Activated T-helper 1 cell treated with Interleukin-2 at 50 U/mL for 16 hours (primary cell): ENCODE measurements at regions not wholly inside any gene's neighbourhood (a gene's known extent, or its start where the extent isn't known, plus 50 kb on each side); places are given as distances from the start of the nearest gene placed in this dataset.

Experiments
- DNase-seq: peaks from one replicate; pipeline ENCODE4 v3.0.0-alpha.2; 2020; ENCODE audit warnings: low read depth

GRCh38 chr2:194257095-194257494 lies 1399.9 kb upstream of the SLC39A10 start:
- no peak for DNase-seq

- DNase-seq: no peak
These were observed 1403.3 kb upstream of the SLC39A10 start for GRCh38 chr2:194253528-194254259.

GRCh38 chr2:194252127-194252526 lies 1404.9 kb upstream of the SLC39A10 start:
- DNase-seq: no peak

- no peak for DNase-seq
These were observed 1424.4 kb upstream of the SLC39A10 start for GRCh38 chr2:194232600-194232999.

GRCh38 chr2:194223218-194223617 lies 1433.8 kb upstream of the SLC39A10 start:
- DNase-seq: no peak

GRCh38 chr2:194214192-194214591 lies 1442.8 kb upstream of the SLC39A10 start:
- no peak for DNase-seq

- no peak for DNase-seq
These were observed 1451.3 kb upstream of the SLC39A10 start for GRCh38 chr2:194205568-194206227.

GRCh38 chr2:194203898-194204297 lies 1453.1 kb upstream of the SLC39A10 start:
- no peak for DNase-seq

GRCh38 chr2:194182888-194183287 lies 1474.1 kb upstream of the SLC39A10 start:
- no peak for DNase-seq

- DNase-seq: no peak
These were observed 1480.9 kb upstream of the SLC39A10 start for GRCh38 chr2:194176134-194176533.

- no peak for DNase-seq
These were observed 1490.2 kb upstream of the SLC39A10 start for GRCh38 chr2:194166818-194167217.

- no peak for DNase-seq
These were observed 1501.6 kb upstream of the SLC39A10 start for GRCh38 chr2:194155431-194155830.

- DNase-seq: no peak
These were observed 1505.8 kb upstream of the SLC39A10 start for GRCh38 chr2:194151231-194151630.

- DNase-seq: no peak
These were observed 1521.6 kb upstream of the SLC39A10 start for GRCh38 chr2:194135463-194135862.

- DNase-seq: no peak
These were observed 1528.2 kb upstream of the SLC39A10 start for GRCh38 chr2:194128810-194129209.

- DNase-seq: no peak
These were observed 1530.6 kb upstream of the SLC39A10 start for GRCh38 chr2:194126418-194126817.

- DNase-seq: no peak
These were observed 1540.2 kb upstream of the SLC39A10 start for GRCh38 chr2:194116861-194117260.

- DNase-seq: no peak
These were observed 1551.7 kb upstream of the SLC39A10 start for GRCh38 chr2:194105358-194105757.

- no peak for DNase-seq
These were observed 1552.3 kb upstream of the SLC39A10 start for GRCh38 chr2:194104687-194105086.

GRCh38 chr2:194103941-194104659 lies 1552.9 kb upstream of the SLC39A10 start:
- DNase-seq: no peak

- no peak for DNase-seq
These were observed 1554.5 kb upstream of the SLC39A10 start for GRCh38 chr2:194102546-194102945.

- DNase-seq: no peak
These were observed 1556.8 kb upstream of the SLC39A10 start for GRCh38 chr2:194100201-194100600.

- no peak for DNase-seq
These were observed 1560.6 kb upstream of the SLC39A10 start for GRCh38 chr2:194096402-194096801.
